GM19455 (cell line): ENCODE measurements at regions not wholly inside any gene's neighbourhood (a gene's known extent, or its start where the extent isn't known, plus 50 kb on each side); places are given as distances from the start of the nearest gene placed in this dataset.

Experiments
- ATAC-seq: cut with Tn5 transposase; IDR thresholded peaks from one replicate; pipeline ENCODE4 v1.9.1; 2021; ENCODE audit not compliant: unreplicated experiment

DNA sequence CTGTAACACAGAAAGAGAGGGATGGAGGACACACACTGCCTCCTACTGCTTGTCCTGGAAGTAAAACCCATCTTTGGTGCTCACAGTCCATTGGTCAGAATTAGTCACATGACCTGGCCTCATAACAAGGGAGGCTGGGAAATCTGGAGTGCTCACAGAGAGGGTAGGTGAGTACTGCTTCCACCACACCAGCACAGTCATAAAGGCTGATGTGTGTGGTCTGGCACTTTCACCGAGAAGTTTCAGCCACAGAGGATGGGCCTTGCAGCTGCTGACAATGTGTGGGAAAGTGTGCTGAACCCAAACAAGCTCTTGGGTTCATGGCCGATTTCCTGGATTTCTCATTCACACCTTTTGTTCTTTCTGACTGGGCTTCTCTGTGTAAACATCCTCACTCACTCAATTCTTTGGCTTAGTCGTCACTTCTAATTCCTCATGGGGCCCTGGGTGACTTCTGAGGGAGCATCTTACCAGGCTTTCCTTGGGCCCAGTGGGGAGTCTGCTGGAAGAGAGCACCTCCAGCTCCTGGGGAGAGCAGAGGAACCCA, 100.7 kb downstream of the ASB7 start:
- peak; percentile 97 for ATAC-seq

DNA sequence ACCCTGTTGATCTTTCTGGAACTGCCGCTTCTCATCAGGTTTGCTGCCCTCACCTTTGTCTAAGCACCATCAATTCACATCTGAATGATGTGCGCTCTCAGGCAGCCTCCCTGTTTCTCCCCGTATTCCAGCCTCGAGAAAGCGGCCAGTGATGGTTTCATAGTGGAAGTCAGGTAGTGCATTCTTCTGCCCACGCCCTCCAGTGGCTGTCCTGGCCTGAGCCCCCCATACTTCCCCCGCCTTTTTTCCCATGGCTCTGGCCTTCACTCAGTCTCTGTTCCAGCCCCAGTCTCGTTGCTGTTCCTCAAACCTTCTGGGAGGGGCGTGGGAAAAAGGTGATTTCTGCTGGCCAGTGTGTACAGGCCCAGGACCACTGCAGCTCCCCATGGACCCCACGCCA, 101.3 kb downstream of the ASB7 start:
- no peak for ATAC-seq

- no peak for ATAC-seq
Measured at GRCh38 chr15:100704281-100705055, 102.1 kb downstream of the ASB7 start.

DNA sequence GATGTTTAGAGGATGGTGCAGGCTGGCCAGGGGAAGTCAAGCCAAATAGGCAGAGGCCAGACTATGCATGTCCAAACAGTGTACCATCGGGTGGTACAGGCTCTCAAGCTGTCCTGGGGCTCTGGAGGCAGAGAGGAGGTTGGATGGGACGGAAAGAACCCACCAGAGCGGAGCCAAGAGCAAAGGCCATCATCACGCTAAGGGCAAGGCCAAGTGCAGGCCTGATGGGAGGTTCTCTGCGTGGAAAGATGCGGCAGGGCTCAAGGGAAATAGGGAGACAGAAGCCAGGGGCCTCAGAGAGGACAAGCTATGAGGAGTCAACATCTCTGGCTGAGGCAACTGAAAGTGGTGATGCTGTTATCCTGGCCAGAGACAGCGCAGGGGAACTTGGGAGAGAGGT, 102.7 kb downstream of the ASB7 start:
- ATAC-seq, result no peak

DNA sequence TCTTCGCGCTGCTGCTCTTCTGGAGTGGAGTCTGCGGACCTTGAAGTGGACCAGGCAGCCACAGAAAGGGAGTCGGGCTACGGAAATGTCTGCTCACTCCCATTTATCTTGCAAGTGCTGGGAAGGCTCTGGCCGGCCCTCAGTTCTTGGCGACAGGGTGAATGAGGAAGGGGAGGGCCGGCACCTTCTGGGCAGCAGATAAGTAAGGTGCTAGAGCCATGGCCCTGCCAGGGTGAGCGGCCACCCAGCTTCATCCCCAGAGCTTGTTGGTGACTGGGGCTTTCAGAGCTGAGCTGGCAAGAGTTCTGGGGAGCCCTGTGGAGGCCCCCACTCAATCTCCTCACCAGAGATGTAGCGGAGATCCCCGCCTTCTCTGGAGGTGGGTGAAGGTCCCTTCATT, 103.5 kb downstream of the ASB7 start:
- no peak for ATAC-seq

- no peak for ATAC-seq
Measured at GRCh38 chr15:100707229-100707628, 104.8 kb downstream of the ASB7 start.

DNA sequence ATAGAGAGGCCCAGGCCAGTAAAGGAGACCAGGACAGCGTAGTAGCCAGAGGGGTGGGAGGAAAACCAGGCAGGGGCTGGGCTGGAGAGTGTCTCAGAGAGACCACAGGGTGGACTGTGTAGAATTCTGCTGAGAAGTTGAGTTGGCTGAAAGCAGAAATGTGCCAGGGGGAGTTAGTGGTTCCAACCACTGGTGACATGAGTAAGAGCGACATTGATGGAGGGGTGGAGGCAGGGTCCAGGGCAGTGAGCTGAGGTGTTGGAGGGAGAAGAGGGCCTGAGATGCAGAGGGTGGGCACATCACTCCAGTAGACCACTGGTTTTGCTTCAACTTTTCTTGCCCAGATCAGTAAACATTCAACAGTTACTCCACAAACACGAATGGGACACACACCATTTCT, 106.5 kb downstream of the ASB7 start:
- ATAC-seq, result no peak

- no peak for ATAC-seq
Measured at GRCh38 chr15:100710222-100710621, 107.8 kb downstream of the ASB7 start.

GRCh38 chr15:100710744-100711515, 108.5 kb downstream of the ASB7 start:
- ATAC-seq, result no peak

DNA sequence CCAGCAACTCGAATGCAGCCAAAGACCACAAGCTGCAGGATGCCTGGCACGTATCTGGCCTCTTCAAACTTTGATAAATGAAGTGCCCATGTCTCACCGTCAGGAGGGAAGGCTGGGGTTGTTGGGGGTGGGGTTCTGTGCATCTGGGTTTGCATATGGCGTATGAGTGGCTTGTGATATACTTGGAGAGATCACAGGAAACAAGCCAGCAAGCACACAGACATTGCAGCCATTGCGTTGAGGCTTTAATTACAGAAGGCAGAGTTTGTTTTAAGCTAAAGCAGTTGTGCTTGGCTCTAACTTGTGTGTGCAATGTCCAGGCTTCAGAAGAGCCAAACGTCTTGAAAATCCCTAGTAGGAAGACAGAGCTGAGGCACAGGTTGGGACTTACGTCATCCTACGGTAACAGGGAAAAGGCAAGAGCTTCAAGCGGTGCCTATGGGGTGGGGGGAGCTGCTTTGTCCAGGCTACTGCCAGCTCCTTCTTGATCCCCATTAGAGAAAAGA, 109.2 kb downstream of the ASB7 start:
- ATAC-seq, result no peak

- no peak for ATAC-seq
Measured at GRCh38 chr15:100712226-100712625, 109.8 kb downstream of the ASB7 start.

GRCh38 chr15:100713163-100713867, 110.9 kb downstream of the ASB7 start:
- ATAC-seq, result no peak

GRCh38 chr15:100714034-100714748, 111.8 kb downstream of the ASB7 start:
- ATAC-seq, result no peak

- ATAC-seq, result no peak
Measured at GRCh38 chr15:100714749-100715342, 112.5 kb downstream of the ASB7 start.

DNA sequence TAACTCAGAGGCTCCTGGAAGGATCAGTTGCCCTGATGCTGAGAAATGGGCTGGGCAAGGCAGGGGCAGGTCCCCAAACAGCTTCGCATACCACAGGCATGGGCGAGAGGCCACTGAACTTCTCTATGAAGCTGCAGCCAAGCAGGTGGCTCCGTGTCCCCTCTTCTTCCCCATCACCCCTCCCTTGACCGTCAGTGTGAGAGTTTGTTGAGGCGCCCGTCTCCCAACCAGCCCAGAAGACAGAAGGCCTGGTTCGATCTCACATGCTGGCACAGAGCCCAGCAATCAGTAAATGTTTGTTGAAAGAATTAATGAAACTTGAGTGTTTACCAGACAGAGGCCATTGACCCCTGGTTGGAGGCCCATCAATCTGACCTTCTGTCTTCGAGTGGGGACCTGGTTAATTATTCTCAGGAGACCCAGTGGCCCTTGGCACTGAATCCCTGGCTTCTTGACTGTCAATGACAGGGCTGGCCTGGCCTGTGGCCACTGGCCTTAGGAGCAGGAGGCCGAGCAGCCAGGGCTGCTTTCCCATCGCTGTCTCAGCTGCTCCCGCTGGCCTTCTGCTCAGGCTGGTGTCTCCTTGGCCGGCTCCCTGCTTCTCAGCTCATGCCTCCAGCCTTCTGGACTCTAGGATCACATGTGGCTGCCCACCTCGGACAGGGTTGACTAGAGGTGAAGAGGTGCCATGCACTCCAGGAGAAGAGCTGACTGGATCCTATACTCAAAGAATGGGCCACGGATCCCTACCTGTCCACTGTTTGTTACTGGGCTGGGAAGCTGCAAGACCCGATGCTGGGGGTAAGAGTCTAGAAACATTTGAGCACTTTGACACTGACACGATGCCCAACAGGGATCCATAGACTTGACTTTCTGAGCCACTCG, 113.4 kb downstream of the ASB7 start:
- ATAC-seq, result no peak

GRCh38 chr15:100716456-100717085, 114.2 kb downstream of the ASB7 start:
- ATAC-seq, result no peak

DNA sequence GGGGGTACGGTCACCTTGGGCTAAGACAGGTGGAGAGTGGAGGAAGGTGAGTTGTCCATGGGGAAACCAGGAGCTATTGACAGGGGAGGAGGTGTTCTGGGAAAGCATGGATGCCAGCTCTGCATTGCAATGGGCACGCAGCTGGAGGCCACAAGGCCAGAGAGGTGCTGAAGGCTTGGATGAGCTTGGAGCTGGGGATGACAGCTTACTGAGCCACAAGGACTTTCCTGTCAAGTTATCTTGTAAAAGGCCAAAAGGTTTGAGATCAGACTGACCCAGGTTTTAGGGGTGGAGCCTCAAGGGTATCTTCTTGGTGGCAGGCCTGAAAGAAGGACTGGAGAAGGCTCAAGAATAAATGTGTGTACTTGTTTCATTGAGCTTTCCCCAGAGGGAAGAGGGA, 115.2 kb downstream of the ASB7 start:
- ATAC-seq, result no peak

DNA sequence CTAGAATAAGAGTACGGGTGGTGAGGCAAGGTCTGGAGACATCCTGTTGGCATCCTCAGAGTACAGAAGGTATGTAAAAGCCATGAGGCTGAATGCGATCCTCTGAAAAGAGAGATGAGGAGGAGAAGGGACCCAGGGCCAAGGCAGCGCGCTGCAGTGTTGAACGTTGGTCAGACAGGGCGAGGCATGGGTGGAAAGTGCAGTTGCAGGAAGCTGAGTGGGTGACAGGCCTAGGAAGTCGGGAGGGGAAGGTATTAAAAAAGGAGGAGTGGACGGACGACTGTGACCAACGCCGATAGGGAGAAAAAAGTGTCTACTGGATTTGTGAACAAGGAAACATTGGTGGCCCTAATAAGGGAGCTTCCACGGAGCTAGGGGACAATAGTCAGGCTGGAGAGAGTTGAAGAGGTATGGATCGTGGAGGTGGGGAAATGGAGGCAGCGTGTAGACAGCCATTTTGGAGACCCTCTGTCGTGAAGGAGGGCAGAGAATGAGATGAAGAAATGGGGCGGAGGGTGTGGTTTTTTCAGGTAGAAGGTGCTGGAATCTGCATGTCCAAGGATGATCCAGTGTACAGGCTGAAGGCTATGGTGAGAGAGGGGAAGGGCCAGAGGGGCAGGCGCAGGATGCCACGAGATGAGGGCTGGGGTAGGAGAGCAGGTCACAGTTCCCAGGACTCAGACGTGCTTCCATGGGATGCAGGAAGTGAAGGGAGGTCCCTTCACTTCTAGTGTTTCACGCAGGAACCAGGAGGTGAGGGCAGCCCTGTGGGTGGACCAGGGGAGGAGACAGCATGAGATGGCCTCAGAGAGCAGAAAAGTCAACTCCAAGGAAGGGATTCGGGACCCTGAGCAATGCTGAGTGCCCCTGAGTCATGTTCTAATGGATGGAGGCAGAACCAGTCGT, 115.9 kb downstream of the ASB7 start:
- no peak for ATAC-seq
